WTC11 (cell line): ENCODE measurements at regions not wholly inside any gene's neighbourhood (a gene's known extent, or its start where the extent isn't known, plus 50 kb on each side); places are given as distances from the start of the nearest gene placed in this dataset.
"Not testable (repeated sequence)": the region's sequence is repeated elsewhere in the genome, so short reads cannot be mapped to it uniquely, and the experiment has no call there.

Experiments used
- ATAC-seq: fragments of 200-7000 bp; cut with Tn5 transposase; 2 replicates; pipeline ENCODE4 v1.10.0; 2021; ENCODE audit warnings: mild to moderate bottlenecking, moderate library complexity
- CTCF ChIA-PET: fragments of 300-600 bp; sonication (Branson Sonifier 250); formaldehyde crosslinking; loops from one replicate; lab custom pipeline; 2021; ENCODE audit warnings: antibody characterized with exemption; lab: Charles Lee
- POLR2A ChIA-PET: fragments of 350-600 bp; sonication (Branson Sonifier 250); formaldehyde crosslinking; loops from one replicate; lab custom pipeline; 2021; ENCODE audit warnings: antibody characterized with exemption; lab: Charles Lee
- DNase-seq: peaks from one replicate; pipeline ENCODE4 v3.0.0; 2021; ENCODE audit warnings: low spot score
- H3K27ac Mint-ChIP-seq: 2 replicates; pipeline ENCODE4 v1.8.0; 2021; ENCODE audit warnings: mixed read lengths
- H3K27me3 Mint-ChIP-seq: 2 replicates; pipeline ENCODE4 v1.8.0; 2021; ENCODE audit warnings: low read depth, mild to moderate bottlenecking, moderate library complexity, mixed read lengths
- H3K36me3 Mint-ChIP-seq: 2 replicates; pipeline ENCODE4 v1.8.0; 2021; ENCODE audit warnings: mixed read lengths
- H3K4me1 Mint-ChIP-seq: 2 replicates; pipeline ENCODE4 v1.8.0; 2022; ENCODE audit warnings: mixed read lengths
- H3K4me3 Mint-ChIP-seq: 2 replicates; pipeline ENCODE4 v1.8.0; 2021; ENCODE audit warnings: mild to moderate bottlenecking, moderate library complexity, mixed read lengths
- H3K9me3 Mint-ChIP-seq: 2 replicates; pipeline ENCODE4 v1.8.0; 2021; ENCODE audit warnings: mixed read lengths
- ESRRA ChIP-seq: sonication (generic); formaldehyde crosslinking; IDR thresholded peaks from 2 replicates; pipeline ENCODE4 v1.8.1; 2022; ENCODE audit warnings: mild to moderate bottlenecking, missing genetic modification reagents, borderline replicate concordance
- FOXK1 ChIP-seq: sonication (generic); formaldehyde crosslinking; IDR thresholded peaks from 2 replicates; pipeline ENCODE4 v1.8.0; 2022; ENCODE audit warnings: mild to moderate bottlenecking, moderate library complexity, missing genetic modification reagents
- HMGA2 ChIP-seq: fragments of 250-450 bp; sonication (Bioruptor Pico); IDR thresholded peaks from 2 replicates; pipeline ENCODE4 v1.4.0; 2021; ENCODE audit warnings: mild to moderate bottlenecking, moderate library complexity
- JUN ChIP-seq: sonication (generic); formaldehyde crosslinking; IDR thresholded peaks from 2 replicates; pipeline ENCODE4 v1.8.0; 2023; ENCODE audit warnings: mild to moderate bottlenecking, missing genetic modification reagents
- MAX ChIP-seq: sonication (generic); formaldehyde crosslinking; IDR thresholded peaks from 2 replicates; pipeline ENCODE4 v1.8.0; 2022; ENCODE audit warnings: mild to moderate bottlenecking, missing genetic modification reagents
- NR1H2 ChIP-seq: sonication (generic); formaldehyde crosslinking; IDR thresholded peaks from 2 replicates; pipeline ENCODE4 v1.9.0; 2021; ENCODE audit warnings: mild to moderate bottlenecking, moderate library complexity, missing genetic modification reagents
- NR2C2 ChIP-seq: sonication (generic); formaldehyde crosslinking; IDR thresholded peaks from 2 replicates; pipeline ENCODE4 v1.8.0; 2022; ENCODE audit warnings: mild to moderate bottlenecking, missing genetic modification reagents
- PRRX2 ChIP-seq: fragments of 250-450 bp; sonication (Bioruptor Pico); IDR thresholded peaks from 2 replicates; pipeline ENCODE4 v1.8.0; 2021; ENCODE audit warnings: mild to moderate bottlenecking
- RELA ChIP-seq: sonication (generic); formaldehyde crosslinking; IDR thresholded peaks from 2 replicates; pipeline ENCODE4 v1.8.1; 2022; ENCODE audit warnings: missing genetic modification reagents, mild to moderate bottlenecking, borderline replicate concordance
- SMAD3 ChIP-seq: sonication (generic); formaldehyde crosslinking; IDR thresholded peaks from 2 replicates; pipeline ENCODE4 v1.8.0; 2022; ENCODE audit warnings: missing genetic modification reagents, mild to moderate bottlenecking, borderline replicate concordance
- SMAD4 ChIP-seq: sonication (generic); formaldehyde crosslinking; IDR thresholded peaks from 2 replicates; pipeline ENCODE4 v1.8.0; 2022; ENCODE audit warnings: mild to moderate bottlenecking, missing genetic modification reagents
- TEAD1 ChIP-seq: sonication (generic); formaldehyde crosslinking; IDR thresholded peaks from 2 replicates; pipeline ENCODE4 v1.8.0; 2022; ENCODE audit warnings: mild to moderate bottlenecking, missing genetic modification reagents
- ZNF138 ChIP-seq: sonication (generic); formaldehyde crosslinking; conservative IDR thresholded peaks from 2 replicates; pipeline ENCODE4 v1.8.1; 2022; ENCODE audit warnings: mild to moderate bottlenecking, moderate library complexity, missing genetic modification reagents
- ZNF219 ChIP-seq: sonication (generic); formaldehyde crosslinking; IDR thresholded peaks from 2 replicates; pipeline ENCODE4 v1.8.0; 2023; ENCODE audit warnings: missing genetic modification reagents, mild to moderate bottlenecking, borderline replicate concordance
- ZNF512 ChIP-seq: sonication (generic); formaldehyde crosslinking; IDR thresholded peaks from 2 replicates; pipeline ENCODE4 v1.8.1; 2022; ENCODE audit warnings: missing genetic modification reagents, borderline replicate concordance
- TF ChIP-seq, protein P1 (sequence below): fragments of 200-600 bp; IDR thresholded peaks from 2 replicates; pipeline ENCODE4 v1.8.0; 2022; ENCODE audit warnings: antibody characterized with exemption

GRCh38 chr16:29206120-29206519 is 200.4 kb downstream of the NPIPB11 start:
- H3K27me3 Mint-ChIP-seq, H3K4me3 Mint-ChIP-seq, DNase-seq, H3K36me3 Mint-ChIP-seq, POLR2A ChIA-PET, H3K27ac Mint-ChIP-seq, CTCF ChIA-PET, ATAC-seq: not testable (repeated sequence)
- Mint-ChIP-seq H3K4me1 (peaks cover 16% of the 10 kb centered on the region), H3K9me3 (peaks cover 16% of the 10 kb centered on the region)

- H3K4me3 Mint-ChIP-seq, H3K36me3 Mint-ChIP-seq, CTCF ChIA-PET, H3K27ac Mint-ChIP-seq, DNase-seq, ATAC-seq, H3K27me3 Mint-ChIP-seq, POLR2A ChIA-PET: not testable (repeated sequence)
- Mint-ChIP-seq H3K4me1 (peaks cover 16% of the 10 kb centered on the region), H3K9me3 (peaks cover 16% of the 10 kb centered on the region)
Observed at GRCh38 chr16:29205151-29205550, 201.4 kb downstream of the NPIPB11 start.

DNA sequence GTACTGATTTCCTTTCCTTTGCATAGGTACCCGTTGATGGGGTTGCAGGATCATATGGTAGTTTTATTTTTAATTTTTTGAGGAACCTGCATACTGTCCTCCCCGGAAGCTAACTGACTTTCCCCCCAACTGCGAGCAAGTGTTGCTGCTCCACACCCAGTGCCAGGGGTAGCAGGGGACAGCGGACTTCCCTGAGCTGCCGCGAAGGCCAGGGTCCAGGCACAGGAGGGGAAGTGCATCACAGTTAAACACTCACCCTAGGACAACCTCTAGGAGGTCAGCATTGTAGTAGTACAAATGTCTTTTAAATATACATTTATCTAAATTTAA is 201.7 kb downstream of the NPIPB11 start:
- POLR2A ChIA-PET, result no interaction called here
- no peak for TF ChIP-seq ZNF219 (CRISPR knock-in tag)
- TF ChIP-seq JUN (CRISPR knock-in tag), result no peak
- TF ChIP-seq ZNF138 (CRISPR knock-in tag), result no peak
- TF ChIP-seq NR2C2 (CRISPR knock-in tag), result no peak
- TF ChIP-seq MAX (CRISPR knock-in tag), result no peak
- no peak for TF ChIP-seq FOXK1
- TF ChIP-seq ESRRA, result no peak
- no peak for TF ChIP-seq ZNF512
- TF ChIP-seq PRRX2 (CRISPR knock-in tag), result no peak
- TF ChIP-seq, protein P1, sequence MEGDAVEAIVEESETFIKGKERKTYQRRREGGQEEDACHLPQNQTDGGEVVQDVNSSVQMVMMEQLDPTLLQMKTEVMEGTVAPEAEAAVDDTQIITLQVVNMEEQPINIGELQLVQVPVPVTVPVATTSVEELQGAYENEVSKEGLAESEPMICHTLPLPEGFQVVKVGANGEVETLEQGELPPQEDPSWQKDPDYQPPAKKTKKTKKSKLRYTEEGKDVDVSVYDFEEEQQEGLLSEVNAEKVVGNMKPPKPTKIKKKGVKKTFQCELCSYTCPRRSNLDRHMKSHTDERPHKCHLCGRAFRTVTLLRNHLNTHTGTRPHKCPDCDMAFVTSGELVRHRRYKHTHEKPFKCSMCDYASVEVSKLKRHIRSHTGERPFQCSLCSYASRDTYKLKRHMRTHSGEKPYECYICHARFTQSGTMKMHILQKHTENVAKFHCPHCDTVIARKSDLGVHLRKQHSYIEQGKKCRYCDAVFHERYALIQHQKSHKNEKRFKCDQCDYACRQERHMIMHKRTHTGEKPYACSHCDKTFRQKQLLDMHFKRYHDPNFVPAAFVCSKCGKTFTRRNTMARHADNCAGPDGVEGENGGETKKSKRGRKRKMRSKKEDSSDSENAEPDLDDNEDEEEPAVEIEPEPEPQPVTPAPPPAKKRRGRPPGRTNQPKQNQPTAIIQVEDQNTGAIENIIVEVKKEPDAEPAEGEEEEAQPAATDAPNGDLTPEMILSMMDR, result no peak
- TF ChIP-seq HMGA2 (CRISPR knock-in tag), result no peak
- TF ChIP-seq RELA (CRISPR knock-in tag), result no peak
- no peak for TF ChIP-seq TEAD1
- no peak for TF ChIP-seq NR1H2
- no peak for TF ChIP-seq SMAD3 (CRISPR knock-in tag)
- TF ChIP-seq SMAD4 (CRISPR knock-in tag), result no peak
- H3K9me3 Mint-ChIP-seq, result peaks cover 16% of the 10 kb centered on the region
- H3K4me1 Mint-ChIP-seq, result peaks cover 16% of the 10 kb centered on the region
- CTCF ChIA-PET, result no interaction called here
- H3K36me3 Mint-ChIP-seq, result no peaks in the 10 kb centered on the region
- peaks cover 4% of the 10 kb centered on the region for H3K27me3 Mint-ChIP-seq
- ATAC-seq (no peak), DNase-seq (no peak)
- H3K4me3 Mint-ChIP-seq, result no peak overlapping the region
- H3K27ac Mint-ChIP-seq, result no peak overlapping the region

- Mint-ChIP-seq H3K4me1 (peaks cover 16% of the 10 kb centered on the region), H3K9me3 (peaks cover 13% of the 10 kb centered on the region)
- POLR2A ChIA-PET, H3K4me3 Mint-ChIP-seq, ATAC-seq, CTCF ChIA-PET, DNase-seq, H3K36me3 Mint-ChIP-seq, H3K27ac Mint-ChIP-seq, H3K27me3 Mint-ChIP-seq: not testable (repeated sequence)
Observed at GRCh38 chr16:29203933-29204805, 202.3 kb downstream of the NPIPB11 start.

DNA sequence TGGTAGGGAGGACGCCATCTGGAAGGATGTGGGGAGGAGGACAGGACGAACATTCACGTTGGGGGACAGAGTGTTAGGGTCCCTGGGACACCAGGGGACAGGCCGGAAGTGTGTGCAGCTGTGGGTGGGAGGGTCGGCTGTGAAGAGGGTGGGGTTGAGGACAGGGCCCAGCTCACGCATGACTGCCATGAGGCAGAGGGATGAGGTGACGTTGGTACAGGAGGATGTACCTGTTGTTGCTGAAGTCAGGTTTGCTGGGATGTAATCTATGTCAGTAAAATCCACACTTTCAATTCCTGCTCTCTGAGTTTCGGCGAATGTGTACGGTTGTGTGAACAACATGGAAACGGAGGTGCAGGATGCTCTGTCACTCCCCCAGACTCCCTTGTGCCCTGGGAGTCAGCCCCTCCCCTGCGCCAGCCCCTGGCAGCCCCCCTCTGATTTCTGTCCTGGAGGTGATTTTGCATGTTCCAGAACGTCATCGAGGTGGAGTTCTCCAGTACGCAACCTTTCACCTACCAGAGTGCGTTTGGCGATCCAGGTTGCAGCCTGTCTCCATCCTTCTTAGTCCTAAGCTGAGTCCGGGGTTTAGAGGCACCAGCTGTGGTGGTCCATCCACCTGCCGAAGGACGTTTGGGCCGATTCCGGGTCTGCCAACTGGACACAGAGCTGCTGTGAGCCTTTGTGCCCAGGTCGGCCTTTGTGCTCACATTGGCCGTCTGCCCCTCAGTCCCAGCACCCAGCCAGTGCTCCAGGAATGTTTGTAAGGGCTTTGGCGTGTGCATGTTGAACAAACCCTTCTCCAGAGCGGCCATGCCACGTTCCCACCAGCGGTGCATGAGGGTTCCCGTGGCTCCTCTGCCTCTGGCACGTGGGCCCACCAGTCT is 203.2 kb downstream of the NPIPB11 start:
- POLR2A ChIA-PET, DNase-seq, H3K4me3 Mint-ChIP-seq: not testable (repeated sequence)

DNA sequence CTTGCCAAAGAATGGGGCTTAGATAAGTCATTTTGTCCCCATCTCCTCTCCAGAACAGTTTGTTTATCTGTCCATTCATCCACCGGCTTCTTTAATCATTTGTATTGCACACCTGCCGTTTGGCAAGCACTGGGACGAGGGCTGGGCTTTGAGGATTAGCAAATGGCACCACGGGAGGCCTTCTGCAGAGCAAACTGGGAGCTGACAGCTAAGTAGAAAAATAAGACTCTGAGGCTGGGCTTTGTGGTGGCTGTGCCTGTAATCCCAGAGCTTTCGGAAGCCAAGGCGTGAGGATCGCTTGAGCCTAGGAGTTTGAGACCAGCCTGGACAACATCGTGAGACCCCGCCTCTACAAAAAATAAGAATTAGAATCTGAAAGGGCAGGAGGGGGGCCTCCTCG is 203.9 kb downstream of the NPIPB11 start:
- POLR2A ChIA-PET, H3K4me3 Mint-ChIP-seq: not testable (repeated sequence)

More for the DNA sequence above, 203.2 kb downstream of the NPIPB11 start:
- peaks cover 16% of the 10 kb centered on the region for H3K4me1 Mint-ChIP-seq
- H3K27me3 Mint-ChIP-seq, ATAC-seq, CTCF ChIA-PET, H3K36me3 Mint-ChIP-seq, H3K27ac Mint-ChIP-seq: not testable (repeated sequence)
- H3K9me3 Mint-ChIP-seq, result peaks cover 14% of the 10 kb centered on the region

More for the DNA sequence above, 203.9 kb downstream of the NPIPB11 start:
- H3K27me3 Mint-ChIP-seq, CTCF ChIA-PET, H3K36me3 Mint-ChIP-seq, DNase-seq, H3K27ac Mint-ChIP-seq: not testable (repeated sequence)
- peak; percentile 74 for ATAC-seq
- peaks cover 20% of the 10 kb centered on the region for H3K9me3 Mint-ChIP-seq
- H3K4me1 Mint-ChIP-seq, result peaks cover 16% of the 10 kb centered on the region
